LNCaP clone FGC (cell line): ENCODE measurements at regions not wholly inside any gene's neighbourhood (a gene's known extent, or its start where the extent isn't known, plus 50 kb on each side); places are given as distances from the start of the nearest gene placed in this dataset.

Experiments used
- DNase-seq: peaks from one replicate; pipeline ENCODE4 v3.0.0-alpha.2; 2011; ENCODE audit warnings: low read depth
- H3K4me3 ChIP-seq: 2 replicates; pipeline ENCODE4 v1.5.1; 2011; ENCODE audit warnings: mild to moderate bottlenecking, low read depth, low read length, control low read depth
- CTCF ChIP-seq: IDR thresholded peaks from 2 replicates; pipeline ENCODE4 v1.5.1; 2012; ENCODE audit warnings: mild to moderate bottlenecking; ENCODE audit not compliant: control insufficient read depth, insufficient read depth; ENCODE audit errors: extremely low read depth

- no peak for TF ChIP-seq CTCF
- DNase-seq, result no peak
- H3K4me3 ChIP-seq, result no peak overlapping the region
Observed at GRCh38 chr12:42903736-42904135, 314.2 kb upstream of the PRICKLE1 start.

GRCh38 chr12:42902001-42902400 is 312.5 kb upstream of the PRICKLE1 start:
- DNase-seq, result no peak
- H3K4me3 ChIP-seq, result no peak overlapping the region
- no peak for TF ChIP-seq CTCF

GRCh38 chr12:42893803-42894202 is 304.3 kb upstream of the PRICKLE1 start:
- no peak for TF ChIP-seq CTCF
- no peak for DNase-seq

GRCh38 chr12:42892702-42893551 is 303.4 kb upstream of the PRICKLE1 start:
- no peak overlapping the region for H3K4me3 ChIP-seq
- DNase-seq, result no peak
- no peak for TF ChIP-seq CTCF

More at GRCh38 chr12:42893803-42894202, 304.3 kb upstream of the PRICKLE1 start:
- H3K4me3 ChIP-seq, result no peak overlapping the region

GRCh38 chr12:42887657-42888056 is 298.1 kb upstream of the PRICKLE1 start:
- no peak overlapping the region for H3K4me3 ChIP-seq
- no peak for TF ChIP-seq CTCF
- DNase-seq, result peak; percentile 43

- TF ChIP-seq CTCF, result no peak
- H3K4me3 ChIP-seq, result no peak overlapping the region
- DNase-seq, result no peak
Observed at GRCh38 chr12:42886160-42886559, 296.6 kb upstream of the PRICKLE1 start.

- no peak overlapping the region for H3K4me3 ChIP-seq
- no peak for DNase-seq
- no peak for TF ChIP-seq CTCF
Observed at GRCh38 chr12:42885677-42886076, 296.1 kb upstream of the PRICKLE1 start.
